ENCODE measurements at regions not wholly inside any gene's neighbourhood (a gene's known extent, or its start where the extent isn't known, plus 50 kb on each side); places are given as distances from the start of the nearest gene placed in this dataset.
A peak's percentile ranks its signal among the peaks of the same experiment; 100 is the strongest.

DNA sequence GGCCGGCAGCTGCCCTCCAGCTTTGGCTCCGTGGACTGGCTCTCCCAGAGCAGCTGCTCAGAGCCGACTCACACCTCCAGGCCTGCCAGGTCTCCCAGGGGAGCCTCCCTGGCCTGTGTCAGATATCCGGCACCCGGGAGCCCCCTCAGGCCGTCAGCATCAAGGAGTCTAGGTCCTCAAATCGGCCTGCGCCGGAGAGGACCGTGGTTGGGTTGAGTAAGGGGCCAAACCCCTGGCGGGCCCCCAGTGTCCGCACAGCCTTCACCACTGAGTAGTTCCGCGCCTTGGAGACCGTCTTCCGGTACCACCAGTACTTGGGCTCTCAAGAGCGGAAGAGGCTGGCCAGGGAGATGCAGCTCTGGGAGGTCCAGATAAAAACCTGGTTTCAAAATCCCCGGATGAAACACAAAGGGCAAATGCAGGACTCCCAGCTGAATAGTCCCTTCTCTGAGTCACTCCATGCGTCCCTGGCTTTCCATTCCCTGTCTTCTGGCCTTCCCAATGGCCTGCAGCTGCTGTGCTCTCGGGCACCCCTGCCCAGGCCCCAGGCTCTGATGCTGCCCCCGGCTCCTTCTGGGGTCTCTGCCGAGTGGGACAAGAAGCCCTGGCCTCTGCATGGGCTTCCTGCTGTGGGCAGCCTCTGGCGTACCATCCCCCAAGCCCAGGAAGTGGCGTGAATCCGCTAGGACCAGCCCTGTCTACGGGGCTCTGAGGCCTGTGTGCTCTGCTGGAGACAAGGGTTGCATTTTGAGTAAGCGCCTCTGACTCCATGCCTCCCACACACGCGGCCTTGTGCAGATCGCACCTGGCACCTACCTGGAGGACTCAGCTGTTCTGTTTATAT, 245.1 kb upstream of the ATXN7L3B start:
- no peak overlapping the region for H2BK20ac ChIP-seq (ENCODE audit: low read depth, low read length, poor library complexity, severe bottlenecking)
- H3K4ac ChIP-seq (ENCODE audit: low read depth, low read length): no peak overlapping the region
- H3K27ac ChIP-seq (ENCODE audit: insufficient read length, low read depth, low read length): no peak overlapping the region
- no peaks in the 10 kb centered on the region for H3K27me3 ChIP-seq (ENCODE audit: insufficient read depth, low read length)
- no peak overlapping the region for H4K91ac ChIP-seq (ENCODE audit: insufficient read length, low read depth, low read length)
- no peak overlapping the region for H3K18ac ChIP-seq (ENCODE audit: insufficient read length, low read depth, low read length)
- H3K79me1 ChIP-seq (ENCODE audit: insufficient read depth, low read depth, low read length, poor library complexity, severe bottlenecking): no peaks in the 10 kb centered on the region
- WGBS (ENCODE audit: extremely low coverage, insufficient read length, low lambda C conversion rate): no CpG with 5 or more reads among the region's 30 CpGs
- TF ChIP-seq, protein P1, sequence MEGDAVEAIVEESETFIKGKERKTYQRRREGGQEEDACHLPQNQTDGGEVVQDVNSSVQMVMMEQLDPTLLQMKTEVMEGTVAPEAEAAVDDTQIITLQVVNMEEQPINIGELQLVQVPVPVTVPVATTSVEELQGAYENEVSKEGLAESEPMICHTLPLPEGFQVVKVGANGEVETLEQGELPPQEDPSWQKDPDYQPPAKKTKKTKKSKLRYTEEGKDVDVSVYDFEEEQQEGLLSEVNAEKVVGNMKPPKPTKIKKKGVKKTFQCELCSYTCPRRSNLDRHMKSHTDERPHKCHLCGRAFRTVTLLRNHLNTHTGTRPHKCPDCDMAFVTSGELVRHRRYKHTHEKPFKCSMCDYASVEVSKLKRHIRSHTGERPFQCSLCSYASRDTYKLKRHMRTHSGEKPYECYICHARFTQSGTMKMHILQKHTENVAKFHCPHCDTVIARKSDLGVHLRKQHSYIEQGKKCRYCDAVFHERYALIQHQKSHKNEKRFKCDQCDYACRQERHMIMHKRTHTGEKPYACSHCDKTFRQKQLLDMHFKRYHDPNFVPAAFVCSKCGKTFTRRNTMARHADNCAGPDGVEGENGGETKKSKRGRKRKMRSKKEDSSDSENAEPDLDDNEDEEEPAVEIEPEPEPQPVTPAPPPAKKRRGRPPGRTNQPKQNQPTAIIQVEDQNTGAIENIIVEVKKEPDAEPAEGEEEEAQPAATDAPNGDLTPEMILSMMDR (conservative IDR thresholded peaks at IDR 0.05): no peak
- H3K56ac ChIP-seq (ENCODE audit: insufficient read length, low read depth, low read length): no peak overlapping the region
- H3K79me2 ChIP-seq (ENCODE audit: insufficient read depth, low read length): no peaks in the 10 kb centered on the region
- H3K27me3 Mint-ChIP-seq (ENCODE audit: low read depth): peaks cover 1% of the 10 kb centered on the region; the same call in 1 of the 2 replicates
- no peaks in the 10 kb centered on the region for H3K36me3 Mint-ChIP-seq (ENCODE audit: insufficient read depth in 1 of 3, low read depth in 3 of 3)
- no peak overlapping the region for H4K8ac ChIP-seq (replicated peaks; ENCODE audit: insufficient read length, low read depth, low read length)
- peak; percentile 69 for DNase-seq
- no peak overlapping the region for H3K23ac ChIP-seq (ENCODE audit: insufficient read length, low read depth, low read length)
- H3K27ac Mint-ChIP-seq: peak overlapping the region in 1 of 3 experiments; percentile 40; a peak in 3 of 7 replicates
- no peak overlapping the region for H2BK5ac ChIP-seq (ENCODE audit: insufficient read length, low read length)
- no peak overlapping the region for H2BK120ac ChIP-seq (ENCODE audit: low read depth, low read length, poor library complexity, severe bottlenecking)
- no peaks in the 10 kb centered on the region for H3K4me1 ChIP-seq (ENCODE audit: insufficient read depth, low read length)
- no peaks in the 10 kb centered on the region for H3K23me2 ChIP-seq (ENCODE audit: insufficient read length, low read depth, low read length, poor library complexity, severe bottlenecking)
- no peak overlapping the region for H4K5ac ChIP-seq (ENCODE audit: insufficient read length, low read depth, low read length)
- H4K20me1 ChIP-seq (ENCODE audit: control insufficient read depth, insufficient read depth, insufficient read length): no peaks in the 10 kb centered on the region
- no peak overlapping the region for H3K9ac ChIP-seq (ENCODE audit: extremely low read depth, insufficient read length, low read length)
- no peaks in the 10 kb centered on the region for H3K9me3 Mint-ChIP-seq
- no peak overlapping the region; a peak in 1 of 5 replicates for H3K4me3 Mint-ChIP-seq
- no peak overlapping the region for H2AK5ac ChIP-seq (ENCODE audit: insufficient read length, low read length)
- H3K9me3 ChIP-seq (ENCODE audit: control insufficient read depth, low read depth, low read length): no peaks in the 10 kb centered on the region
- H3K4me2 ChIP-seq (ENCODE audit: insufficient read depth, insufficient read length, low read length): no peak overlapping the region
- H2AFZ ChIP-seq (ENCODE audit: low read length): no peak overlapping the region
- H2BK12ac ChIP-seq (ENCODE audit: insufficient read length, low read depth, low read length): no peak overlapping the region
- H3K4me1 Mint-ChIP-seq: peaks cover 14% of the 10 kb centered on the region in 2 experiments
- H2BK15ac ChIP-seq (ENCODE audit: low read depth, low read length): no peak overlapping the region
- H3T11ph ChIP-seq (ENCODE audit: low read length): no peak overlapping the region
- H3K14ac ChIP-seq (ENCODE audit: insufficient read depth, low read length): peak overlapping the region; percentile 50; the same call in 1 of the 2 replicates

All from H9 (cell line).